KBM-7 (cell line): ENCODE measurements at regions not wholly inside any gene's neighbourhood (a gene's known extent, or its start where the extent isn't known, plus 50 kb on each side); places are given as distances from the start of the nearest gene placed in this dataset.

ENCODE experiments used
- DNase-seq: peaks from one replicate; pipeline ENCODE4 v3.0.0-alpha.2; 2015
- in situ Hi-C: fragments of 300-500 bp; cut with MboI; formaldehyde crosslinking; loops from 2 replicates; pipeline ENCODE4 v1.14.3; 2020; ENCODE audit warnings: low sequenced_read_pairs, low pct_unique_long_range_greater_than_20kb, mixed read lengths

- in situ Hi-C loops, result no loop called here
- no peak for DNase-seq
These were observed 135.4 kb upstream of the NUDT4 start for GRCh38 chr12:93242154-93242972.

GRCh38 chr12:93243382-93243688 lies 134.4 kb upstream of the NUDT4 start:
- in situ Hi-C loops, result no loop called here
- no peak for DNase-seq

- DNase-seq, result peak; percentile 90
- in situ Hi-C loops, result no loop called here
These were observed 133.8 kb upstream of the NUDT4 start for GRCh38 chr12:93243689-93244513.

- DNase-seq, result no peak
- in situ Hi-C loops, result no loop called here
These were observed 133.1 kb upstream of the NUDT4 start for GRCh38 chr12:93244514-93245077.

- in situ Hi-C loops, result no loop called here
- no peak for DNase-seq
These were observed 132.2 kb upstream of the NUDT4 start for GRCh38 chr12:93245543-93245942.

- no peak for DNase-seq
These were observed 130.3 kb upstream of the NUDT4 start for GRCh38 chr12:93247313-93247991.

GRCh38 chr12:93252221-93252620 lies 125.5 kb upstream of the NUDT4 start:
- DNase-seq, result no peak
- in situ Hi-C loops, result no loop called here

More at GRCh38 chr12:93247313-93247991, 130.3 kb upstream of the NUDT4 start:
- in situ Hi-C loops, result no loop called here

- in situ Hi-C loops, result no loop called here
- no peak for DNase-seq
These were observed 122.8 kb upstream of the NUDT4 start for GRCh38 chr12:93254911-93255310.

- DNase-seq, result no peak
- in situ Hi-C loops, result no loop called here
These were observed 121.3 kb upstream of the NUDT4 start for GRCh38 chr12:93256256-93256969.

- in situ Hi-C loops, result no loop called here
- DNase-seq, result no peak
These were observed 116.1 kb upstream of the NUDT4 start for GRCh38 chr12:93261505-93262094.

GRCh38 chr12:93272997-93273396 lies 104.7 kb upstream of the NUDT4 start:
- no peak for DNase-seq
- in situ Hi-C loops, result no loop called here

GRCh38 chr12:93273834-93274564 lies 103.7 kb upstream of the NUDT4 start:
- DNase-seq, result no peak
- in situ Hi-C loops, result no loop called here

- in situ Hi-C loops, result no loop called here
- DNase-seq, result no peak
These were observed 102.8 kb upstream of the NUDT4 start for GRCh38 chr12:93274937-93275336.

- DNase-seq, result no peak
- in situ Hi-C loops, result no loop called here
These were observed 102.1 kb upstream of the NUDT4 start for GRCh38 chr12:93275589-93275988.

GRCh38 chr12:93279565-93280412 lies 97.9 kb upstream of the NUDT4 start:
- in situ Hi-C loops, result no loop called here
- DNase-seq, result no peak

- in situ Hi-C loops, result no loop called here
- DNase-seq, result no peak
These were observed 90.6 kb upstream of the NUDT4 start for GRCh38 chr12:93287149-93287548.

- DNase-seq, result no peak
- in situ Hi-C loops, result no loop called here
These were observed 89.1 kb upstream of the NUDT4 start for GRCh38 chr12:93288626-93289025.
